ENCODE measurements at regions not wholly inside any gene's neighbourhood (a gene's known extent, or its start where the extent isn't known, plus 50 kb on each side); places are given as distances from the start of the nearest gene placed in this dataset.
"Not testable (repeated sequence)": the region's sequence is repeated elsewhere in the genome, so short reads cannot be mapped to it uniquely, and the experiment has no call there.

DNA sequence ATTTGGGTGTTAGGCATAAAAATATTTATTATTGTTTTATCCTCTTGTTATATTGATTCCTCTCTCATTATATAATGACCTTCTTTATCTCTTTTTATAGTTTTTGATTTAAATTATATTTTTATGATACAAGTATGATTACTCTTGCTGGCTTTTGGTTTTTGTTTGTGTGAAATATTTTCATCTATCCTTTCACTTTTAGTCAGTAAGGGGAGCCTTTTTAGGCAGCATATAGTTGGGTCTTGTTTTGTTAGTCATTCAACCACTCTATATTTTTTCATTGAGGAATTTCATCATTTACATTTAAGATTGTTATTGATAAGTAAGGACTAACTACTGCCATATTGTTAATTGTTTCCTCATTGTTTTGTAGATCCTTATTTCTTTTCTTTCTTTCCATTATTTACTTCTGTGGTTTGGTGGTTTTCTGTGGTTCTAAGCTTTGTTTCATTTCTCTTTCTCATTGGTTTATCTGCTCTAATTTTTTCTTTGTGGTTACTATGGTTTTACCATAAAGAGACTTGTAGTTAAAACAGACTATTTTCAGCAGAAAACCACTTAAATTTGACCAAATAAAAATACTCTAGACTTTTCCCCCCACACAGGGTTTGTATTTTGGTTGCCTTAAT is 593.1 kb downstream of the NUF2 start:
- DNase-seq = no peak

DNA sequence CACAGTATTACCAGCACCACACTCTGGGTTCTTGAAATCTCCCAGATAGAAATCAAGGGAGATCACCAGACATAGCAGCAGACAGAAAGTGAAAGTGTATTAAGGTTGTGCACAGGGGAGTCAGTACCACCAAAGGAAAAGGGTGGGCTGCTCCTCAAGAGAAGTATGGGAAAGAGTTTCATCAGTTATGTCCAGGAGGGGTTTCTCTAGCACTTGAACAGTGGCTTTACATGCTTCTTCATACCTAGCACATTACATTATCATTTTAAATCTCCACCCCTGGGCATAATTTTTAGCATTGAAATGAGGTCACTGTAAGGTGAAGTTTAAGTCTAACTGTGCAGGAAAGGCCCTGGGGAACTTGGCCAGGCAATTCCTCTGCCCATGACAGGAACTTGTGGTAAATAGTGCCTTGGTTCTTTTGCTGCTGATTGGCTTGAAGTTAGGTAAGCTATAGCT is 601.0 kb downstream of the NUF2 start:
- DNase-seq = no peak

DNA sequence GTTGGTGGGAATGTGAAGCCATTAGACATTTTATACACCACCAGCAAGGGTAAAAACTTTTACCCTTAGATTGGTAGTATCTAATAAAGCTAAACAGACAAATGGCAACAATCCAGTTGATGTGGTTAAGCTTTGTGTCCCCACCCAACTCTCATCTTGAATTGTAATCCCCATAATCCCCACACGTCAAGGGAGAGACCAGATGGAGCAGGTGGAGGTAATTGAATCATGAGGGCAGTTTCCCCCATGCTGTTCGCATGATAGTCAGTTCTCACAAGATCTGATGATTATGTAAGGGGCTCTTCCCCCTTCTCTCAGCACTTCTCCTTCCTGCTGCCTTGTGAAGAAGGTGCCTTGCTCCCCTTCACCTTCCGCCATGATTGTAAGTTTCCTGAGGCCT is 602.3 kb downstream of the NUF2 start:
- DNase-seq = no peak

DNA sequence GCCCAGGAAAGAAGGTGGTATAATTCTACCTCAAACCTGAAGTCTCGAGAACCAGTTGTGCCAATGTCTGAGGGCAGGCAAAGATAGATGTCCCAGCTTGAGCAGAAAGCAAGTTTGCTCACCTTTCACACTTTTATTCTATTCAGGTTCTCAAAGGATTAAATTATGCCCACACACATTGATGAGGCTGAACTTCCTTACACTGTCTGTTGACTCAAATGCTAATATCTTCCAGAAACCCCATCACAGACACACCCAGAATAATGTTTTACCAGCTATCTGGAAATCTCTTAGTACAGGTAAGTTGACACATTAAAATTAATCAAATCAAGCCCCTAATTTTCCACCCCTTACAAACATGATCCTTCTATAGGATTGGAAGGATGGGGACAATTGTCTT is 605.7 kb downstream of the NUF2 start:
- no peak for DNase-seq

DNA sequence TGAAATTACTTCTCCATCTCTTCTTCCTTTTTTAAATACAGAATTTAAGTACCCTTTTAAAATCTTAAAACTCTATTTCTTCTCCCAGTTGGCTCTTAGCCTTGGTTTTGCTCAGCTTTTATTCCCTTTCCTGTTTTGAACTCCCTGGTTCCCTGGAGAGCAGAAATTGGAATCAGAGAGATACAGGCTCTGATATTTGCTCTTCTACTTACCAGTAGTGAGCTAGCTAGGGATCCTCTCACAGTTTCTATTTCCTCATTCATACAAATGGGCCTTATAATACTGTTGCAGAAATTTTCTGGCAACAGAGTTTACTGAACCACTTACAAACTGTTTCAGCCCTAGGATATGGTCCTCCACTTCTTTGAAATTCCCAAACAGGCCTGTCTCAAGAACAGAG is 606.3 kb downstream of the NUF2 start:
- no peak for DNase-seq

DNA sequence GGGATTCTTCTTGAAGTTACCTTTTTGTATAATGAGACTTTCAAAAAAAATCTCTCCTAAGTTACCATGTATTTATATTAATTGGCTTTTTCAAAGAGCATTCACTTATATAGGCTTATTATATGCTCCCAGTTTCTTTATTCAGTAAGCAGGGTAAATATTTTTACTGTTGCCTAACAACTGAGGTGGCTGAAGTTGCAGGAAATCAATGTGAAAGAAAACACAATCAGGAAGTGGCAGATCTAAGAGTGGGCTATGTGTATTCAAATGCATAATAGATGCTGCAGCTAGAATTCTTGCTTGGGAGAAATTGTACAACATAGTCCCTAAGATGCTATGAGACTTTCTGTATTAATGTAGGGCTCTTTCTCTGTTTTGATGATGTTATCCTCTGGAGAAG is 606.9 kb downstream of the NUF2 start:
- no peak for DNase-seq

DNA sequence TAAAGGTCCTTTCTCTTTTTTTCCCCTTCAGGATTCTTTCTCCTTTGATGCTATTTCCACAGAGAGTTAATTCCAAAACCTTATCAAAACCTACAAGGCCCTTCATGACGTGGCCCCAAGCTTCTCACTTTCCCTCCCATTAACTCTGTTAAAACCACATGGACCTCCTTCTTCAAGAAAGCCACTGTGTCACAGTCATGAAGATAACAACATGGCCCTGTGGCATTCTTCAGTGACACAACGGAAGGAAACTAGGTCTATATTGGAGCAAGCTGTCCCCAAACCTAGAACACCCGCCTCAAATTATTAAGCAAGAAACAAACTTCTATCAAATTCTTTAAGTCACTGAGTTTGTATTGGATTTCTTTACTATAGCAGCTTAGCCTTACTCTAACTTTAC is 611.1 kb downstream of the NUF2 start:
- no peak for DNase-seq

DNA sequence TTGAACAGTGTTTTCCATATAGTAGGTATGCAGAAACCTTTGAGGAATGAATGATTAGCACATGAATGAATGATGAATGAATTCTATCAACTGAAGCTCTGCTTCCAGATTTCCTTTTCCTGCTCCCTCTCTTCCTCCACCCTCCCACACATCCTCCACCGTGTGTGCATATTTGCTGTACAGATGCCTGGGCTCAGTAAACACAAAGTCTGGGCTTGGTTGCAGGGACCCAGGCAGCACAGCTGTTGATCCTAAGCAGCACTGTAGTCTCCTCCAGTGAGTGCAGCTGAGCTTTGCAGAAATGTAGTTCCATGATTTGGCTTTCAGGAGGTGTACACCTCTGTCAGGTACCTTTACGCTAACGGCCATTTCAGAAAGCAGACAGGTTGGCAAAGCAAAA is 611.7 kb downstream of the NUF2 start:
- DNase-seq = no peak

DNA sequence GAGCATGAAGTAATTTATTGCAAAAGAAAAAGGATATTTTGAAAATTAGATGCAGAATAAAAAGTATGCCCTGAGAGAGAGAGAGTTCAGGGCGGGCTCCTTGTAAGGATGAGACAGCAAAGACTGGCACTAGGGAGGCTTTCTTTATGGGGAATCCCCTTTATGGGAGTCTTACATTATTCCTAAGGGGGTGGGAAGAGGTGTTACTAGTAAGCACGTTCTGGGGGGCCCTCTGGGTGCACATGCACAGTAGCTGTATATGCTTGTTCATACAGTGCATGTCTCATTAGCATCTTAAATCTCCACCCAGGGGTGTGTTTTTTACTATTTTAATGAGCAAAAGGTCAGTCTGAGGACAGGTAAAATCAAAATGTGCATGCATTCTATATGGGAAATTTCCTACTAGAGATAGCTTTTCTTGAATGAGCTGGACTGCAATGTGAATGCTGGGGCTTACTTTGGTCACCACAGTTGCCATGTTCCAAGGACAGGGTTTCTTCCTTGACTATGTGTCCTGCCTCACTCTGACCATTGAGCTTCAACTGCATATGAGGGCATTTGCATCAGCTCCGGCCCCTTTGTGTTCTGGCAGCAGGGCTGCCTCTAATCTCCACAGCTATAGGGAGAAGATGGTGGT is 614.1 kb downstream of the NUF2 start:
- DNase-seq = no peak

DNA sequence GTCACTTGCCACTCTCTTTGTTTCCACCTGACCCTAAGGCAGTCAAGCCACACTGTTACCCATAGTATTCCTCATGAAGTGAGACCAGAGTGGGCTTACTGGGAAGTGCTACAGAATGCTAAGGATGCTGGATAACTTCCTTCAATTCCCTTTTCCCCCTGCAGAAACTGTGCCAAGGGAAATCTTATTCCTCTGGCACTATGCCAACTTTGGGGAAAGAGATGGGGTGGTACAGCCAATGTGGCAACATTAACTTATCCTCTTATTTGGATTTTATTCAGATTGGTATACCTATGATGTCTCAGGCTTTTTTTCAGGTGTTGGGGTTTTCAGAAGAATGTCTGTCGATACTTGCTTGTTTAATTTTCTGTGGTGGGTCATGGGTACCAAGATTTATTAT is 599.4 kb upstream of the PBX1 start:
- DNase-seq = no peak

DNA sequence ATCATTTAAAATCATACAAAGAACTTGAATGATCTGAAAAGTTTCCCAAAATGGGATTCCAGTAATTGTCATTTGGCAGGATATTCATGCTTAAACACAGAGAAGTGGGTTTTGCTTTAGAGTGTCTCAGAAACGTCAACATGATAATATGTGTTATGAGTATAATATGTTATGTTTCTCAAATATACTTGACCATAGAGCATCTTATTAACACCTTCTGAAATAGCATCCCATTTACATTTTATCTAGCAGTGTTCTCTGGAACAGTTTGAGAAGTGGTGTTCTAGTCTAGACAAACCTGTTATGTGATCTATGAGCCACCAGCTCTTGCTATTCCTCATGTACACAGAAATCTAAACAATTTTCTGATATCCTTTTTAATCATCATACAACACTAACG is 588.8 kb upstream of the PBX1 start:
- no peak for DNase-seq

DNA sequence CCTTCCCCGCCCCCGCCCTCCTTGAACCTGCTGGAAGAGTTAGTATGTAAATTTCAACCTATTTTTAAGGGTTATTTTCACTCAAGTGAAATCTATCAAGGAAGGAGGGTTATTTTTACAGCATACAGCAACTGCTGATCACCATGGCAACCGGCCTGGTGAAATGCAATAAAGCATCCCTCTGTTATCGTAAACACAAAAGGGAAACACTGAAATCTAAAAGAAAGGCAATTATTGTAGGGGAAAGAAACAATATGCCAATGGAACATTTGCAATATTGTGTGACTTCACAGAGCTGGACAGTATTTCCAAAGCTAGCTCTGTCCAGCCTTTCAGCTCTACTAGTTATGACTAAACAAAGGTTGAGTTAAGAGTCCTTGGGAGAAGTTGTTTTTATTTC is 588.3 kb upstream of the PBX1 start:
- no peak for DNase-seq

DNA sequence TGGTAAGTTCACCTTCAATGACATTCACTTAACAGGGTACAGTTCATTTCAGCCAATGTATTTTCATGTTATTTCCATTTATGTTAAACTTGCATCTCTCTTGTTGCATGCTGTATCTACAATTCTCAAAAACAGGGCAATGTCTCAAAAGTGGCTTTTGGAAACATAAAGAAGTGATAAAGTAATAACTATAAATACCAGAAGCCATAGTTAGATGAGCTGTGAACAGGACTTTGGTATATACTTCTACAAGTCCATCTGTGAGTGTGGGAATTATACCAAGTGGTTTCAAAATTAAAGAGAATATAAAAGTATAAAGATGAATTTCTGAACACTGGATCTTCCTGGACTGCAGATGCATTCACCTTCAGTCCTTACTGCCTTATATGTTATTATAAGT is 585.4 kb upstream of the PBX1 start:
- DNase-seq = no peak

DNA sequence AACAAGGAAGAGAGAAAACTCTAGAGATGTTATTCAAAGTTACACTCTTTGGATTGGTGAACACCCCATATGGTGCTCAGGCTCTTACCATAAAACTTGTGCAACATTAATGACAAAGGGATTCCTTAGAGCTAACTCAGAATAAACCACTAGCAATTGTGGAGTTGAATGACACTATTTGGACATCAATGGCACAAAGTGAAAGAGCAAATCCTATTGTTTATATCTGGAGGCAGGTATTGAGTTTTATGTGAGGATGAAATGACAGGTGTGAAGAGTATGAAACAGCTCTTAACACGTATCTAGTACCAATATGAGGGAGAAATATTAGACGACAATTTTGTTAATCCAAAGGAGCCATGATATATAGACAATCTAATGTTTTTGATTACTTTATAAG is 584.9 kb upstream of the PBX1 start:
- DNase-seq = no peak

DNA sequence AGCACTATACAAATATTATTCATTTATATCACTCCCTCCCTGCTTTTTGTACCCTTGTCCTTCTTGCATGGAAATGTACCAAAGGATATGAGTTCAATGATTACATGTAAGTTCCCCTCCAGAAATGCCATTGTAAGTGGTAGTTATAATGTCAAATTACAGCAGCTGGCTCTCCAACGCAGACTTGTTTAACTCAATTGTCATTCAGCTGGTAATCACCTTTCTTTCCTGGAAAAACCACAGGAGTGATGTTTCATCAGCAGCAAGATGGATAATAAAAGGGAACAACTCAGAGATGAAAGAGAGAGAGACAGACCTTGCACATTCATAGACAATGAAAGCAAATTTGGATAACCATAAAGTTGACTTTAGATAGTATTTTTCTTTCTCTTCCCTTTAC is 578.6 kb upstream of the PBX1 start:
- no peak for DNase-seq

DNA sequence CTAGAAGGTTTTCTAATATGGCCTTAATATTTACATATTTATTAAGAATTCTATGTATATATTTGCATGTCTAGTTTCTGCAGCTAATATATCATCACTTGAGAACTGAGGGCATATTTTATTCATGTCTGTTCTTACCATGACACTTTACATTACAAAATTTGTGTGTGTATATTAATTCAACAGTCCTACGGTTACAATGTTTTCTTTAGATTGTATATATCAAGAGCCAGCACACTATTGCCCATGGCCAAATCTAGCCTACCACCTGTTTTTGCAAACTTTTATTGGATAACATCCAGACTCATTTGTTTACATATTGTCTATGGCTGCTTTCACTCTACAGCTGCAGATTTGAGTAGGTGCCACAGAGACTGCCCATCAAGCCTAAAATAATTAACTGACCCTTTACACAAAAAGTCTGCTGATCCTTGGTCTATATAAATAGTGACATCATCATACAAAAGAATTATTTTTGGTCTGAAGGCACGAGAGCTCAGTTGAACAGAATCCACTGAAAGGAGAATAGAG is 577.4 kb upstream of the PBX1 start:
- no peak for DNase-seq

DNA sequence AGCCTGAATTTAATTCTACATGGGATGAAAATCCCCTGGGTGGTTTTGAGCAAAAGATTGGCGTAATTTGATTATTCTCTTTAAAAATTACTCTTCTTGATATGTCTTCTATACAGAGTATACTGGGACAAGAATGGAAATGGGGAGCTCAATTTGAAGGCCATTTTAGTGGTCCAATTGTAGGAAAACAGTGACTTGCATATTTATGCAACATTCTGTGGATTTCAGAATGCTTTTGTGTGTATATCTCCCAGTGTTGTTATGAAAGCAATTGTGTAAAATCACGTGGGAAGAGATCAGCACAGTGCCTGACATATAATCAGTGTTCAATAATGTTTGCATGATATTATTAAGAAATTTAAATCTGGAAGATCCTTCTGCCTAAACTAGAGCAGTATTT is 575.9 kb upstream of the PBX1 start:
- no peak for DNase-seq

DNA sequence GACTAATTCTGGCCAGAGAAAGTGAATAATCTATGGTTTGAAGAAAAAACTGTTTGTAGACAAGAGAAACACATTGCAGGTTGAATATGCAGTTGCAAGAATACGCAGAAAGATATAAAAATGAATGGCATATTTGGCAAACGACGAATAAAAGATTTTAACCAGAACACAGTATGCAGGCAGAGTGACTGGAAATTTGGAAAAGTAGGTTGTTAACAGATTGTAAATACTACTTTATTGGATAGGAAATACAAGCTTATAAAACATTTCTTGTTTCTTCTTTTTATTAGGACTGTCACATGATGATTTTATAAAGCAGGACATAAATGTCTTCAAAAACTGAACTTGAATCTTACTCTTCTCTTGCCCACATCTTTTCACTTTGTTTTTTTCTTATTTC is 573.3 kb upstream of the PBX1 start:
- no peak for DNase-seq

DNA sequence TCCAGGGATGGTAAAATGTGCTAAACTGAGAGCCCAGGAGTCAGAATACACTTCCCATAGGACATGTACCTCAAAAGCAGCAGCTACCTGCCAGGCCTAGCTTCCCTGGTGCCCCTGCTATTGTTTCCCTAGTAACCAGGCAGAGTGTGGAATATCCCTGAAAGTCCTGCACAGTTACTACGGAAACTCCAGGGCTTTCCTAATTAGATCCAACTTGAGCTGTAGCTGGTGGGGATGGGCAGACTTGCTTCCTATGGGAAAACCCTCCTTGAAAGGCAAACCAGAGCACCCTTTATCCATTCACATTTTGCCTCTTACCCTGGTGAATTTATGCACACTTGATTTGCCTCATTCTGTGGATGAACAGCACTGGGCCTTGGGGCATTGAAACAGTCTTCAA is 559.9 kb upstream of the PBX1 start:
- no peak for DNase-seq

DNA sequence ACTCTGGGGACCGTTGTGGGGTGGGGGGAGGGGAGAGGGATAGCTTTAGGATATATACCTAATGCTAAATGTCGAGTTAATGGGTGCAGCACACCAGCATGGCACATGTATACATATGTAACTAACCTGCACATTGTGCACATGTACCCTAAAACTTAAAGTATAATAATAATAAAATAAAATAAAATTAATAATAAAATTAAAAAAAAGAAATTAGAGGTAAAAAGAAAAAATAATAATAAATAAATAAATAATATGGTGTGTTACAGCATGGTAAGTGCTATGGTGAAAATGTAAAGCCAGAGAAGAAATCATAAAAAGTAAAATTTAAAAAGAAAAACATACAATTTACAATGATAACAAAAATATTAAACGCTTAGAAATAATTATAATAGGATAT is 552.8 kb upstream of the PBX1 start:
- DNase-seq = not testable (repeated sequence)

DNA sequence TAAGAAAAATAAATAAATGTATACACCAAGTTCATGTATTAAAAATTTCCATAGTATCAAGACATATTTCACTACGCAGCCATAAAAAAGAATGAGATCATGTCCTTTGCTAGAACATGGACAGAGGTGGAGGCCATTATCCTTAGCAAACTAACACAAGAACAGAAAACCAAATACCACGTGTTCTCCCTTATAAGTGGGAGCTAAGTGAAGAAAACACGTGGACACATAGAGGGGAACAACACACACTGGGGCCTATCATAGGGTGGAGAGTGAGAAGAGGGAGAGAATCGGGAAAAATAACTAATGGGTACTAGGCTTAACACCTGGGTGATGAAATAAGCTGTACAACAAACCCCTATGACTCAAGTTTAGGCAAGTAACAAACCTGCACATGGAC is 552.4 kb upstream of the PBX1 start:
- DNase-seq = no peak

DNA sequence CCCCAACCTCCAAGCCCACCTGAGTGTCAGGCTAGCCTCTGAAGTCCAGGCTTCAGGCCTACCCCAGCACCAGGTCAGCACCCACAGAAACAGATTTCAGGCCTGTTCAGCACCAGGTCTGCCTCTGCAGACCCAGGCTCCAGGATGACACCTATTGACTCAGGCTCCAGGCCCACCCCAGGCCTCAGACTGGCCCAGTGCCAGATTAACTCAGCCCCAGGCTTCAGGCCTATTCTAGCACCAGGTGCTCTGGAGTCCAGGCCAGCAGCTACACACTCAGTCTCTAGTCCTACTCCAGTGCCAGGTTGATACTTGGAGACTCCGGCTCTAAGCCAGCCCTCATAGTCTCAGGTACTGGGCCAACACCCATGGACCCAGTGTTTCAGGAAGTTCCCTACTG is 541.7 kb upstream of the PBX1 start:
- DNase-seq = no peak

DNA sequence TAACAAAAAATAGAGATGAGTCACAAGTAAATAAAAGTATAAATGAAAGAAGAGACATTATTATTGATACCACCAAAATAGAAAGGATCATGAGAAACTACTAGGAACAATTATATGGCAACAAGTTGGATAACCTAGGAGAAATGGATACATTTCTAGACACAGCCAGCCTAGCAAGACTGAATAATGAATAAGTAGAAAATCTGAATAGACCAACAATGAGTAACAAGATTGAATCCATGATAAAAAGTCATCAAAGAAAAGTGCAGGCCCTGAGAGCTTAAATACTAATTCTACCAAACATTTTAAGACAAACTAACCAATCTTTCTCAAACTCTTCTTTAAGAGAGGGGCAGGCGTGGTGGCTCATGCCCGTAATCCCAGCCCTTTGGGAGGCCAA is 538.6 kb upstream of the PBX1 start:
- no peak for DNase-seq

DNA sequence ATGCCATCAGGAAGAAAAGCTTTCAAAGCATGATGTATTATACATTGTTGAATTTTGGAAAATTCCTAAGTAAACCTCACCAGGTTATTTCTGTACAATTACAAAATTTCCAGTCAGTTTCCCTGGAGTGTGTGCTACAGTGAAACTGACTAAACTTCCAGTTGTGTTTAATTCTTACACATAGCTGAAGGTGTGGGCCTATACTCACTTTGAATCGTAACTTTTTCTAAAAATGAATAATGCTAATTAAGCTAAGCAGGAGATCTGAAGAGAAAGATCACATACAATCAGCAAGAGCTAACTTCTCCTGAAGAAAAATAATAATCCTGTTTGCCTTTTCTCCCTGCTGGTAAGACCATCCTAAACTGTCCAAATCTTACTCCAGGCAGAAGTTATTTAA is 537.2 kb upstream of the PBX1 start:
- no peak for DNase-seq

DNA sequence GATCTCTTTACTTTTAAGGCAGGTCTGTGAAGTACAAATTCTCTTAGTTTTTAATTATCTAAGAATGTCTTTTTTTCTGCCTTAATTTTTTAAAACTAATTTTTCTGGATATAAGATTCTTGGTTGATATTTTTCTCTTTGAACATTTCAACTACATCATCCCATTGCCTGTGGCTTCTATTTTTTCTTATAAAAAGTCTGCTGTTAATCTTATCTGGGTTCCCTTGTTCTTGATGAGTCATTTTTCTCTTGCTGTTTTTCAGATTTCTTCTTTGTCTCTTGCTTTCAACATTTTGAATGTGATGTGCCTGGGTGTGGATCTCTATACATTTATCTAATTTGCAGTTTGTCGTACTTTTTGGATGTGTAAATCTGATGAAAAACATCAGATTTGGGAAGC is 525.2 kb upstream of the PBX1 start:
- DNase-seq = no peak

Data from DMS79 (cell line).